ENCODE measurements at regions not wholly inside any gene's neighbourhood (a gene's known extent, or its start where the extent isn't known, plus 50 kb on each side); places are given as distances from the start of the nearest gene placed in this dataset.

GRCh38 chr11:86182976-86183584 lies 61.5 kb upstream of the EED start:
- ChIA-PET CTCF (interaction anchor here (0.6 to 4.2 kb wide), 8 partner anchors 9 to 1177 kb away, joined by 3 to 30 read pairs (median 4); partner anchors contain the start of gene PICALM), POLR2A (interaction anchor here (0.8 to 2.6 kb wide), 4 partner anchors 9 to 114 kb away, joined by 3 to 16 read pairs (median 12); no protein-coding TSS in a partner anchor)
- Mint-ChIP-seq H3K27me3 (ENCODE audit: insufficient read depth, unreplicated experiment) (no peaks in the 10 kb centered on the region), H3K27ac (ENCODE audit: low read depth, unreplicated experiment) (no peak overlapping the region), H3K4me3 (ENCODE audit: unreplicated experiment) (no peak overlapping the region), H3K9me3 (ENCODE audit: unreplicated experiment) (no peaks in the 10 kb centered on the region), H3K4me1 (ENCODE audit: insufficient read depth, unreplicated experiment) (no peaks in the 10 kb centered on the region), H3K36me3 (ENCODE audit: insufficient read depth, unreplicated experiment) (no peaks in the 10 kb centered on the region)
- no TSS peak for BruUV-seq (replicated peaks)
- DNase-seq (ENCODE audit: unreplicated experiment): peak; percentile 65
- intact Hi-C loops (cut with micrococcal nuclease): no loop called here
- TF ChIP-seq CTCF (IDR thresholded peaks at IDR 0.05; ENCODE audit: unreplicated experiment): no peak

GRCh38 chr11:86181379-86181778 lies 63.2 kb upstream of the EED start:
- ChIA-PET CTCF (interaction anchor here (0.5 to 4.2 kb wide), 3 partner anchors 12 to 289 kb away, joined by 3 to 30 read pairs (median 4); no protein-coding TSS in a partner anchor), POLR2A (no interaction called here)
- no peaks in the 10 kb centered on the region for H3K36me3 Mint-ChIP-seq (ENCODE audit: insufficient read depth, unreplicated experiment)
- intact Hi-C loops (cut with micrococcal nuclease): no loop called here
- H3K27ac Mint-ChIP-seq (ENCODE audit: low read depth, unreplicated experiment): no peak overlapping the region
- no peaks in the 10 kb centered on the region for H3K9me3 Mint-ChIP-seq (ENCODE audit: unreplicated experiment)
- peaks cover 8% of the 10 kb centered on the region for H3K4me1 Mint-ChIP-seq (ENCODE audit: insufficient read depth, unreplicated experiment)
- no peak for TF ChIP-seq CTCF (IDR thresholded peaks at IDR 0.05; ENCODE audit: unreplicated experiment)
- no peaks in the 10 kb centered on the region for H3K27me3 Mint-ChIP-seq (ENCODE audit: insufficient read depth, unreplicated experiment)
- no peak for DNase-seq (ENCODE audit: unreplicated experiment)
- no peak overlapping the region for H3K4me3 Mint-ChIP-seq (ENCODE audit: unreplicated experiment)
- BruUV-seq (replicated peaks): no TSS peak

- no peak for DNase-seq (ENCODE audit: unreplicated experiment)
- POLR2A ChIA-PET: no interaction called here
- CTCF ChIA-PET: no interaction called here
- Mint-ChIP-seq H3K9me3 (ENCODE audit: unreplicated experiment) (no peaks in the 10 kb centered on the region), H3K4me1 (ENCODE audit: insufficient read depth, unreplicated experiment) (peaks cover 14% of the 10 kb centered on the region), H3K27ac (ENCODE audit: low read depth, unreplicated experiment) (no peak overlapping the region), H3K4me3 (ENCODE audit: unreplicated experiment) (no peak overlapping the region), H3K36me3 (ENCODE audit: insufficient read depth, unreplicated experiment) (no peaks in the 10 kb centered on the region), H3K27me3 (ENCODE audit: insufficient read depth, unreplicated experiment) (no peaks in the 10 kb centered on the region)
- BruUV-seq (replicated peaks): no TSS peak
- intact Hi-C loops (cut with micrococcal nuclease): no loop called here
- TF ChIP-seq CTCF (IDR thresholded peaks at IDR 0.05; ENCODE audit: unreplicated experiment): no peak
Observed at GRCh38 chr11:86180851-86181250, 63.7 kb upstream of the EED start.

GRCh38 chr11:86180423-86180822 lies 64.1 kb upstream of the EED start:
- Mint-ChIP-seq H3K9me3 (ENCODE audit: unreplicated experiment) (no peaks in the 10 kb centered on the region), H3K27me3 (ENCODE audit: insufficient read depth, unreplicated experiment) (no peaks in the 10 kb centered on the region), H3K27ac (ENCODE audit: low read depth, unreplicated experiment) (no peak overlapping the region), H3K4me1 (ENCODE audit: insufficient read depth, unreplicated experiment) (peaks cover 18% of the 10 kb centered on the region), H3K4me3 (ENCODE audit: unreplicated experiment) (no peak overlapping the region), H3K36me3 (ENCODE audit: insufficient read depth, unreplicated experiment) (no peaks in the 10 kb centered on the region)
- no TSS peak for BruUV-seq (replicated peaks)
- POLR2A ChIA-PET: no interaction called here
- no peak for DNase-seq (ENCODE audit: unreplicated experiment)
- no peak for TF ChIP-seq CTCF (IDR thresholded peaks at IDR 0.05; ENCODE audit: unreplicated experiment)
- intact Hi-C loops (cut with micrococcal nuclease): no loop called here
- CTCF ChIA-PET: interaction anchor here (1.2 kb wide), 1 partner anchor 10 kb away, joined by 4 read pairs; no protein-coding TSS in a partner anchor
